Ovary (tissue), 7 donors: ENCODE measurements at regions not wholly inside any gene's neighbourhood (a gene's known extent, or its start where the extent isn't known, plus 50 kb on each side); places are given as distances from the start of the nearest gene placed in this dataset.

Experiments
- DNase-seq, 5 donors: peaks; one replicate each; pipeline ENCODE4 v3.0.0-alpha.2; 2019 to 2020
- H3K27ac ChIP-seq, 2 donors: fragments of 200-600 bp; one replicate each; pipeline versions ENCODE4 v1.5.1 to v1.8.0; 2019 to 2022
- H3K27me3 ChIP-seq: fragments of 200-600 bp; one replicate; pipeline ENCODE4 v1.8.0; 2022
- H3K36me3 ChIP-seq: fragments of 200-600 bp; sonication (generic); one replicate; pipeline ENCODE4 v1.5.1; 2019
- H3K4me1 ChIP-seq: one replicate; pipeline ENCODE4 v1.8.1; 2013; ENCODE audit warnings: mild to moderate bottlenecking, moderate library complexity; ENCODE audit not compliant: insufficient read depth
- H3K4me3 ChIP-seq: fragments of 200-600 bp; sonication (generic); one replicate; pipeline ENCODE4 v1.5.1; 2017
- H3K9me3 ChIP-seq, 2 donors: fragments of 200-600 bp in 1 of 2; sonication (generic) in 1 of 2; one replicate each; pipeline versions ENCODE4 v1.5.1 to v1.8.1; 2013 to 2019; ENCODE audit warnings: mild to moderate bottlenecking in 1 of 2, moderate library complexity in 1 of 2
- CTCF ChIP-seq, 3 donors: fragments of 450-650 bp in 2 of 3; fragments of 200-600 bp in 1 of 3; IDR thresholded peaks; one replicate each; pipeline versions ENCODE4 v1.5.1 to v1.8.0; 2016 to 2022; ENCODE audit warnings: antibody characterized with exemption in 3 of 3, mild to moderate bottlenecking in 1 of 3
- EP300 ChIP-seq: sonication (generic); formaldehyde crosslinking; IDR thresholded peaks from one replicate; pipeline ENCODE4 v1.6.1; 2017; ENCODE audit warnings: antibody characterized with exemption
- POLR2A ChIP-seq: fragments of 450-650 bp; IDR thresholded peaks from one replicate; pipeline ENCODE4 v1.6.1; 2017; ENCODE audit warnings: antibody characterized with exemption, mild to moderate bottlenecking, moderate library complexity
- WGBS, 3 donors: extraction: QIAGEN DNeasy Blood & Tissue Kit in 1 of 3; methylation state at CpG; one replicate each; pipeline versions ENCODE4 v1.1.5 to v1.1.7; 2013 to 2017; 5-methylcytosine and 5-hydroxymethylcytosine counted together
- intact Hi-C, 4 donors: fragments of 100-400 bp; cut with DNase I; formaldehyde crosslinking; loops; one replicate each; pipeline versions ENCODE4 v1.11.0 to v1.15.1; 2022 to 2023
- donor health status: DM: no; HTN: no; CAD: no; lungs with moderate emphysema.
- donor health status: DM: no; HTN: no; CAD: no.
- donor health status: Bipolar disorder and iron deficiency.
- donor health status: DM: no; HTN: no; CAD: no.
- donor health status: DM: yes; HTN: yes; CAD: no.

GRCh38 chr12:124452576-124453331 lies 114.7 kb downstream of the NCOR2 start:
- H3K4me1 ChIP-seq = peaks cover 21% of the 10 kb centered on the region
- H3K9me3 ChIP-seq = no peaks in the 10 kb centered on the region
- H3K27me3 ChIP-seq = no peaks in the 10 kb centered on the region
- H3K36me3 ChIP-seq = no peaks in the 10 kb centered on the region
- no peak overlapping the region for H3K4me3 ChIP-seq
- intact Hi-C loops = no loop called here
- TF ChIP-seq POLR2A (no peak), EP300 (no peak), CTCF (IDR thresholded peaks at IDR 0.05) (no peak)
- WGBS, 3 donors = 86 to 89% (median 88%) methylated on average over 20 to 21 of the region's 21 CpGs
- H3K27ac ChIP-seq = no peak overlapping the region
- peak in 1 of 5 donors; percentile 24 for DNase-seq

- Histone ChIP-seq H3K36me3 (no peaks in the 10 kb centered on the region), H3K4me3 (no peak overlapping the region), H3K27me3 (no peaks in the 10 kb centered on the region), H3K27ac (no peak overlapping the region), H3K9me3 (no peaks in the 10 kb centered on the region), H3K4me1 (peaks cover 15% of the 10 kb centered on the region)
- intact Hi-C loops = no loop called here
- WGBS, 3 donors = 85 to 89% (median 85%) methylated on average over 12 of the region's 12 CpGs
- DNase-seq = no peak
- no peak for TF ChIP-seq POLR2A
- no peak for TF ChIP-seq EP300
- no peak for TF ChIP-seq CTCF (IDR thresholded peaks at IDR 0.05)
These were observed 115.7 kb downstream of the NCOR2 start for GRCh38 chr12:124451637-124452243.

- Histone ChIP-seq H3K27me3 (no peaks in the 10 kb centered on the region), H3K27ac (no peak overlapping the region), H3K4me3 (no peak overlapping the region), H3K9me3 (no peaks in the 10 kb centered on the region), H3K36me3 (no peaks in the 10 kb centered on the region), H3K4me1 (peaks cover 13% of the 10 kb centered on the region)
- intact Hi-C loops = no loop called here
- DNase-seq = no peak
- WGBS, 3 donors = 86 to 90% (median 89%) methylated on average over 11 of the region's 11 CpGs
- no peak for TF ChIP-seq POLR2A
- TF ChIP-seq CTCF (IDR thresholded peaks at IDR 0.05) = no peak
- no peak for TF ChIP-seq EP300
These were observed 116.4 kb downstream of the NCOR2 start for GRCh38 chr12:124451016-124451415.

- no peaks in the 10 kb centered on the region for H3K36me3 ChIP-seq
- no peak overlapping the region for H3K27ac ChIP-seq
- WGBS, 3 donors = 88 to 90% (median 88%) methylated on average over 14 to 15 of the region's 15 CpGs
- TF ChIP-seq POLR2A (no peak), EP300 (no peak), CTCF (IDR thresholded peaks at IDR 0.05) (no peak)
- intact Hi-C loops = no loop called here
- DNase-seq = peak in 1 of 5 donors; percentile 23
- H3K9me3 ChIP-seq = no peaks in the 10 kb centered on the region
- H3K4me3 ChIP-seq = no peak overlapping the region
- peaks cover 10% of the 10 kb centered on the region for H3K4me1 ChIP-seq
- H3K27me3 ChIP-seq = no peaks in the 10 kb centered on the region
These were observed 117.0 kb downstream of the NCOR2 start for GRCh38 chr12:124450376-124450750.
